Endothelial cell of umbilical vein (primary cell): ENCODE measurements at regions not wholly inside any gene's neighbourhood (a gene's known extent, or its start where the extent isn't known, plus 50 kb on each side); places are given as distances from the start of the nearest gene placed in this dataset.

ENCODE experiments used
- CTCF ChIP-seq, 2 donors: IDR thresholded peaks; 1 replicate in 1 of 2; 2 replicates in 1 of 2; pipeline ENCODE4 v1.5.1; 2011; ENCODE audit warnings: low read length in 2 of 2, mild to moderate bottlenecking in 2 of 2, moderate library complexity in 2 of 2, control low read depth in 1 of 2, inconsistent platforms in 1 of 2, low read depth in 1 of 2; ENCODE audit not compliant: insufficient read depth in 1 of 2; ENCODE audit errors: extremely low read depth in 1 of 2
- EZH2 ChIP-seq: IDR thresholded peaks from 2 replicates; pipeline ENCODE4 v1.6.1; 2012; ENCODE audit warnings: borderline replicate concordance, low read depth, mild to moderate bottlenecking, moderate library complexity, low read length, inconsistent platforms; ENCODE audit not compliant: severe bottlenecking
- FOS ChIP-seq: IDR thresholded peaks from 2 replicates; pipeline ENCODE4 v1.6.1; 2011; ENCODE audit warnings: mild to moderate bottlenecking, low read length, moderate library complexity, borderline replicate concordance; ENCODE audit not compliant: insufficient read depth
- GATA2 ChIP-seq: IDR thresholded peaks from 2 replicates; pipeline ENCODE4 v1.7.0; 2011; ENCODE audit warnings: low read depth, mild to moderate bottlenecking, moderate library complexity, mixed read lengths, low read length; ENCODE audit not compliant: insufficient read length, insufficient read depth
- JUN ChIP-seq: IDR thresholded peaks from 2 replicates; pipeline ENCODE4 v1.6.1; 2011; ENCODE audit warnings: borderline replicate concordance, low read depth; ENCODE audit not compliant: insufficient read length, insufficient read depth
- MAX ChIP-seq: IDR thresholded peaks from 2 replicates; pipeline ENCODE4 v1.6.1; 2011; ENCODE audit not compliant: insufficient read depth, insufficient read length
- MYC ChIP-seq: IDR thresholded peaks from one replicate; pipeline ENCODE4 v1.6.1; 2011; ENCODE audit warnings: mild to moderate bottlenecking, low read depth, low read length
- POLR2A ChIP-seq: IDR thresholded peaks from 2 replicates; pipeline ENCODE4 v1.6.1; 2012; ENCODE audit warnings: low read depth, mild to moderate bottlenecking, control low read depth, low read length
- POLR2AphosphoS5 ChIP-seq: IDR thresholded peaks from 2 replicates; pipeline ENCODE4 v1.6.1; 2012; ENCODE audit warnings: low read depth, mild to moderate bottlenecking, control low read depth, low read length, moderate library complexity; ENCODE audit not compliant: insufficient read depth

- no peak for TF ChIP-seq CTCF (IDR thresholded peaks at IDR 0.05; ENCODE audit: extremely low read depth in 1 of 2, insufficient read depth in 1 of 2, low read depth in 1 of 2, low read length in 2 of 2)
- no peak for TF ChIP-seq EZH2
- no peak for TF ChIP-seq MAX
- no peak for TF ChIP-seq POLR2AphosphoS5
- TF ChIP-seq POLR2A, result no peak
- TF ChIP-seq MYC, result no peak
- TF ChIP-seq GATA2, result no peak
- no peak for TF ChIP-seq JUN
- TF ChIP-seq FOS, result no peak
Measured at GRCh38 chr3:86418861-86419260, 572.1 kb downstream of the VGLL3 start.
